ENCODE measurements at regions not wholly inside any gene's neighbourhood (a gene's known extent, or its start where the extent isn't known, plus 50 kb on each side); places are given as distances from the start of the nearest gene placed in this dataset.
A peak's percentile ranks its signal among the peaks of the same experiment; 100 is the strongest.

DNA sequence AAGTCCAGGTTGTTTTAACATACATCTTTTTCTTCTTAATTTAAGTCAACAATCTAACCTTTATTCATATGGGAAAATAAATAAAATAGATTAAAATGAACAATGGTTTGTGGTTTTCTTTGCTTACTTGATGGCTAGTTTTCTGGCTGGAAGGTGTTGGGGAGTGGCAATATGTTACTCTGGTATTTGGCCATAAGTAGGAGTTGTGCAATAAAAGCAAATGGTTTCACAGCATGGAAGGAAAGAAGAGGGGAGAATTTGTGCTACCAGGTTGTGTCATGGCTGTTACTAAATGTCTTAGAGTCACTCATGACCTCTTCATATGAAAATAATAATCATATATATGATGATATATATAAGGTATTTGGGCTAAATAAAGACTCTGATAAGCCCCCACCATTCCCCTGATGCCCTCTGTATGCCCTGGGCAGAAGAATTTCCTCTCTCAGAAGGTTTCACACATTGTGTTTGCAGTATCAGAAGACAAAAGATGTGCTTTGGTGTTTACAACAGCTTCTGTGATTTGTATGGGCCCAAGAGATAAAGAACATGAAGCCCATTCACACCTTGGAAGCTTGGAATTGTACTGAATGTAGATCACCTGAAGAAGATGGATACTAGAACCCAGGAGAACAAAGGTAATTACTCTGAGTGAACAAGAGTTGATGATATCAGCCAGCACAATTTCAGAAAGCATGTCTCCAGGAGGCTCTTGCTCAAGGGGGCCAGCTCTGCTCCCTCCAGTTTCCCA lies 160.9 kb downstream of the ALG10B start:
- Histone ChIP-seq H3K27ac (ENCODE audit: low read length) (no peak overlapping the region), H3K27me3 (ENCODE audit: control insufficient read depth, insufficient read depth, low read length) (no peaks in the 10 kb centered on the region)

DNA sequence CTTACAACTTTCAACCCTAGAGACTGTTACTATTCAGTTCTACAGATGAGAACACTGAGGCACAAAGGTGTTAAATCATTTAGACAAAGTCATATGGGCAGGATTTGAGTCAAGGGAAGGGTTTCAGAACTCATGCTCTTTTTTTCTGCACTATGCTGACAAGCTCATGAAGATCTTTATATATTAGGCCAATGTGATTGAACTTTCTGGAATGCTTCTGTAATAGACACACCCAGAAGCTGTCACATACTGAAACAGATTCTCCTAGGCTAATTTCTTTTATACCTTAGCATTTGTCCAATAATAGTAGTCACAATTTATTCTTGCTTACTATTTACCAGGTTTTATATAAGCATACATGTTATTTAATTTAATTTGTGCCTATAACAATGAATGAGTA lies 164.0 kb downstream of the ALG10B start:
- Histone ChIP-seq H3K4me3 (ENCODE audit: low read length) (no peak overlapping the region), H3K27ac (ENCODE audit: low read length) (no peak overlapping the region), H3K9me3 (replicated peaks; ENCODE audit: control insufficient read depth, low read depth, low read length) (no peaks in the 10 kb centered on the region), H3K4me1 (ENCODE audit: control insufficient read depth, insufficient read depth, low read length) (no peaks in the 10 kb centered on the region), H3K36me3 (ENCODE audit: control insufficient read depth, insufficient read depth, low read length) (no peaks in the 10 kb centered on the region), H3K27me3 (ENCODE audit: control insufficient read depth, insufficient read depth, low read length) (no peaks in the 10 kb centered on the region)
- no peak for DNase-seq

More for the DNA sequence above, 160.9 kb downstream of the ALG10B start:
- DNase-seq: no peak
- no peaks in the 10 kb centered on the region for H3K9me3 ChIP-seq (replicated peaks; ENCODE audit: control insufficient read depth, low read depth, low read length)
- no peaks in the 10 kb centered on the region for H3K4me1 ChIP-seq (ENCODE audit: control insufficient read depth, insufficient read depth, low read length)
- H3K36me3 ChIP-seq (ENCODE audit: control insufficient read depth, insufficient read depth, low read length): no peaks in the 10 kb centered on the region
- no peak overlapping the region for H3K4me3 ChIP-seq (ENCODE audit: low read length)

DNA sequence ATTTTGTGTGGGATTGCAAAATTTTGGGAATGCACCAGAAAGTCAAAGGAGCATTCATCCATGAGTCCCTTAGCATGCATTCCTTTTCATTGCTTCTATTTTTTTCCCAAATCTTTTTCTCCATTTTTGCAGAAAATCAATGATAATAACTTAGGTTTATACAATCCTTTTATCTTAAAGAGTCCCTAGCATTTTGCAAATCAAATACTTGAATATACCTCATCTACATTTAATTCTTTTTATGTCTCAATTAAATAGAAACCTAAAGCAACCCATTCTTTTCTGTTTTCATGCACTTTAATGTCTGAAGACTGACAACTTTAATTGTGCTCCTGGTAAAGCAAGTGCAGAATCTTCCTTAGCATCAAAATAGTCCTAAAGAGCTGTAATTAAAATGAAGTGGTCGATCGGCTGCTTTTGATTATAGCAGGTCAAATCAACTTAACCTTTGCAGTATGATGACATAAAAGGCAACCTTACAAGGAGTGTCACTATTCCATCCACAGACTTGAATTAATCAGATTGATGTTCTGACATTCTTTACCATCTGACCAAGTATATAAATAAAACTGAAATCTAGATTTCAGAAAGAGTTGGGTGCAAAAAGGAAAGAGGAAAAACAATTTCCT lies 168.4 kb downstream of the ALG10B start:
- no peaks in the 10 kb centered on the region for H3K9me3 ChIP-seq (replicated peaks; ENCODE audit: control insufficient read depth, low read depth, low read length)
- WGBS (ENCODE audit: insufficient coverage): no CpG with 5 or more reads among the region's 2 CpGs
- no peak overlapping the region for H3K4me3 ChIP-seq (ENCODE audit: low read length)

GRCh38 chr12:38488866-38489265 lies 172.3 kb downstream of the ALG10B start:
- WGBS (ENCODE audit: insufficient coverage): no CpG with 5 or more reads among the region's 2 CpGs
- H3K4me1 ChIP-seq (ENCODE audit: control insufficient read depth, insufficient read depth, low read length): no peaks in the 10 kb centered on the region
- H3K27me3 ChIP-seq (ENCODE audit: control insufficient read depth, insufficient read depth, low read length): no peaks in the 10 kb centered on the region
- H3K36me3 ChIP-seq (ENCODE audit: control insufficient read depth, insufficient read depth, low read length): no peaks in the 10 kb centered on the region
- no peak overlapping the region for H3K27ac ChIP-seq (ENCODE audit: low read length)
- H3K9me3 ChIP-seq (replicated peaks; ENCODE audit: control insufficient read depth, low read depth, low read length): no peaks in the 10 kb centered on the region
- no peak overlapping the region for H3K4me3 ChIP-seq (ENCODE audit: low read length)
- DNase-seq: no peak

More for the DNA sequence above, 168.4 kb downstream of the ALG10B start:
- Histone ChIP-seq H3K27me3 (ENCODE audit: control insufficient read depth, insufficient read depth, low read length) (no peaks in the 10 kb centered on the region), H3K4me1 (ENCODE audit: control insufficient read depth, insufficient read depth, low read length) (no peaks in the 10 kb centered on the region), H3K36me3 (ENCODE audit: control insufficient read depth, insufficient read depth, low read length) (no peaks in the 10 kb centered on the region), H3K27ac (ENCODE audit: low read length) (no peak overlapping the region)
- no peak for DNase-seq

DNA sequence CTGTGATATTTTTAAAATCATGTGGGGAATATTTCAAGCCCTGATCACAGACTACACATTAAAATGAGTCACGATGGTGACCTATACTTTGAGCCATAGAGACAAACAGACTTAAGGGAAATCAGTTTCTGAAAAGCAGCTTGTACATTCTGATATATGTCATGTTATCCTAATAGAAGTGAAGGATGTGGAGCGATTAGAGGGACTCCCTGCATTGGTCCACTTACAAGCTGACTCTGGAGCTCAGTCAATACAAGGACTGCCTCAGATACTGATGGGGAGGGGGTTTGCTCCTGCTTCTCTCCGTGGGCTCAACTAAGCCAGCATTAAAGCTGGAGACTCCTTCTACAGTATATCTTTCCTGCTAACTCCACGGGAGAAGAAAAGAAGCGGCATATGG lies 173.5 kb downstream of the ALG10B start:
- Histone ChIP-seq H3K9me3 (replicated peaks; ENCODE audit: control insufficient read depth, low read depth, low read length) (no peaks in the 10 kb centered on the region), H3K36me3 (ENCODE audit: control insufficient read depth, insufficient read depth, low read length) (no peaks in the 10 kb centered on the region), H3K27ac (ENCODE audit: low read length) (no peak overlapping the region), H3K27me3 (ENCODE audit: control insufficient read depth, insufficient read depth, low read length) (no peaks in the 10 kb centered on the region), H3K4me1 (ENCODE audit: control insufficient read depth, insufficient read depth, low read length) (no peaks in the 10 kb centered on the region), H3K4me3 (ENCODE audit: low read length) (no peak overlapping the region)
- DNase-seq: no peak
- WGBS (ENCODE audit: insufficient coverage): 60% methylated on average over 1 of the region's 5 CpGs

DNA sequence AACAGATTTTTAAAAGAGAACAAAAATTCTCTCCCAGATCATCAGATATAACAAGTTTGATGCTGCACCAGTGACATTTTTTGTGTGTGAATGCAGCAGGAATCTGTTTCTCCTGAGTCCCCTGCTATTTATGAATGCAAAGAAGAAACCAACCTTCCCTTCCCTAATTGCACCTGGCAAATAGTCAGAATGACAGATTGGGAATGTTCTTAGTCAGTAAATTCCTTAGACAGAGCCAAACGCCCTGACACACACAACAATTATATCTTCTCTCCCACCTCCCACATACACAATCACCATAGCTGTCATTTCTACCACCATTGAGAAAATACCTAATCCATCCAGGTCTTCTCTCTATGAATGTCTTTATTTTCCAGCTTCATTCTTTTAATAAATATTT lies 174.4 kb downstream of the ALG10B start:
- WGBS (ENCODE audit: insufficient coverage): no CpG with 5 or more reads among the region's 1 CpG
- H3K9me3 ChIP-seq (replicated peaks; ENCODE audit: control insufficient read depth, low read depth, low read length): no peaks in the 10 kb centered on the region

DNA sequence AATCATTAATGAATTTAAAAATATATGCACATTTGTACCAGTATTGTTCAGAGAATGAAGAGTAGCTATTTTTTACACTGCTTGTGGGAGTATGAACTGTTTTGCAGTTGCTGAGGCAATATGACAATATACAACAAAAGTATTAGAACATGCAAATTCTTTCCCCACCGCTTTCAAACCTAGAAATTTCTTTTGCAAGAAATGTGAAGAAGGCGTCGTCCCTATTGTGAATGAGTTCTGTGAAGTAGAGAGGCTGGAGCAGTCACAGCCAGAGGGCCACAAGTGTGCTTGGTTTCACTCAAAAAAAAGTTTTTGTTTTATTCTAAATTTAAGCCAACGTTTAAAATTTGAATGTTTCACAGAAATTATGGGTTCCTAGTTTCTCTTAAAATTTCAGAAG lies 184.9 kb downstream of the ALG10B start:
- no CpG with 5 or more reads among the region's 4 CpGs for WGBS (ENCODE audit: insufficient coverage)
- peak; percentile 21 for DNase-seq
- Histone ChIP-seq H3K36me3 (ENCODE audit: control insufficient read depth, insufficient read depth, low read length) (no peaks in the 10 kb centered on the region), H3K27ac (ENCODE audit: low read length) (no peak overlapping the region), H3K4me1 (ENCODE audit: control insufficient read depth, insufficient read depth, low read length) (no peaks in the 10 kb centered on the region), H3K4me3 (ENCODE audit: low read length) (no peak overlapping the region), H3K27me3 (ENCODE audit: control insufficient read depth, insufficient read depth, low read length) (no peaks in the 10 kb centered on the region), H3K9me3 (replicated peaks; ENCODE audit: control insufficient read depth, low read depth, low read length) (no peaks in the 10 kb centered on the region)

More for the DNA sequence above, 174.4 kb downstream of the ALG10B start:
- no peaks in the 10 kb centered on the region for H3K36me3 ChIP-seq (ENCODE audit: control insufficient read depth, insufficient read depth, low read length)
- no peak for DNase-seq
- no peaks in the 10 kb centered on the region for H3K27me3 ChIP-seq (ENCODE audit: control insufficient read depth, insufficient read depth, low read length)
- no peak overlapping the region for H3K27ac ChIP-seq (ENCODE audit: low read length)
- H3K4me3 ChIP-seq (ENCODE audit: low read length): no peak overlapping the region
- H3K4me1 ChIP-seq (ENCODE audit: control insufficient read depth, insufficient read depth, low read length): no peaks in the 10 kb centered on the region

- H3K9me3 ChIP-seq (replicated peaks; ENCODE audit: control insufficient read depth, low read depth, low read length): no peaks in the 10 kb centered on the region
- H3K4me3 ChIP-seq (ENCODE audit: low read length): no peak overlapping the region
- no peaks in the 10 kb centered on the region for H3K4me1 ChIP-seq (ENCODE audit: control insufficient read depth, insufficient read depth, low read length)
- H3K27me3 ChIP-seq (ENCODE audit: control insufficient read depth, insufficient read depth, low read length): no peaks in the 10 kb centered on the region
- DNase-seq: peak; percentile 31
- no peaks in the 10 kb centered on the region for H3K36me3 ChIP-seq (ENCODE audit: control insufficient read depth, insufficient read depth, low read length)
- H3K27ac ChIP-seq (ENCODE audit: low read length): no peak overlapping the region
Observed at GRCh38 chr12:38501991-38502390, 185.4 kb downstream of the ALG10B start.

GRCh38 chr12:38502415-38502814 lies 185.8 kb downstream of the ALG10B start:
- Histone ChIP-seq H3K4me1 (ENCODE audit: control insufficient read depth, insufficient read depth, low read length) (no peaks in the 10 kb centered on the region), H3K4me3 (ENCODE audit: low read length) (no peak overlapping the region), H3K9me3 (replicated peaks; ENCODE audit: control insufficient read depth, low read depth, low read length) (no peaks in the 10 kb centered on the region), H3K27me3 (ENCODE audit: control insufficient read depth, insufficient read depth, low read length) (no peaks in the 10 kb centered on the region), H3K36me3 (ENCODE audit: control insufficient read depth, insufficient read depth, low read length) (no peaks in the 10 kb centered on the region), H3K27ac (ENCODE audit: low read length) (no peak overlapping the region)
- no peak for DNase-seq
- 75% methylated on average over 2 of the region's 4 CpGs for WGBS (ENCODE audit: insufficient coverage)

GRCh38 chr12:38507839-38508238 lies 191.3 kb downstream of the ALG10B start:
- H3K9me3 ChIP-seq (replicated peaks; ENCODE audit: control insufficient read depth, low read depth, low read length): peaks cover 2% of the 10 kb centered on the region
- H3K27me3 ChIP-seq (ENCODE audit: control insufficient read depth, insufficient read depth, low read length): no peaks in the 10 kb centered on the region
- H3K4me1 ChIP-seq (ENCODE audit: control insufficient read depth, insufficient read depth, low read length): no peaks in the 10 kb centered on the region
- 84% methylated on average over 7 of the region's 7 CpGs for WGBS (ENCODE audit: insufficient coverage)
- H3K36me3 ChIP-seq (ENCODE audit: control insufficient read depth, insufficient read depth, low read length): no peaks in the 10 kb centered on the region
- no peak for DNase-seq
- no peak overlapping the region for H3K4me3 ChIP-seq (ENCODE audit: low read length)
- no peak overlapping the region for H3K27ac ChIP-seq (ENCODE audit: low read length)

All from muscle of leg (tissue), 3 donors.